SU-DHL-6 (cell line): ENCODE measurements at regions not wholly inside any gene's neighbourhood (a gene's known extent, or its start where the extent isn't known, plus 50 kb on each side); places are given as distances from the start of the nearest gene placed in this dataset.

Experiments used
- EZH2phosphoT487 ChIP-seq: fragments of 200-600 bp; sonication (generic), shearing (Covaris generic); conservative IDR thresholded peaks from 2 replicates; pipeline ENCODE4 v1.6.1; 2018; ENCODE audit warnings: mild to moderate bottlenecking, antibody characterized with exemption, low read length, moderate library complexity, mixed read lengths
- TF ChIP-seq, protein P1 (sequence below): fragments of 200-600 bp; sonication (generic); IDR thresholded peaks from one replicate; pipeline ENCODE4 v1.5.1; 2017; ENCODE audit warnings: antibody characterized with exemption, mild to moderate bottlenecking, low read length, moderate library complexity; ENCODE audit not compliant: insufficient read depth, poor library complexity, severe bottlenecking

- TF ChIP-seq, protein P1, sequence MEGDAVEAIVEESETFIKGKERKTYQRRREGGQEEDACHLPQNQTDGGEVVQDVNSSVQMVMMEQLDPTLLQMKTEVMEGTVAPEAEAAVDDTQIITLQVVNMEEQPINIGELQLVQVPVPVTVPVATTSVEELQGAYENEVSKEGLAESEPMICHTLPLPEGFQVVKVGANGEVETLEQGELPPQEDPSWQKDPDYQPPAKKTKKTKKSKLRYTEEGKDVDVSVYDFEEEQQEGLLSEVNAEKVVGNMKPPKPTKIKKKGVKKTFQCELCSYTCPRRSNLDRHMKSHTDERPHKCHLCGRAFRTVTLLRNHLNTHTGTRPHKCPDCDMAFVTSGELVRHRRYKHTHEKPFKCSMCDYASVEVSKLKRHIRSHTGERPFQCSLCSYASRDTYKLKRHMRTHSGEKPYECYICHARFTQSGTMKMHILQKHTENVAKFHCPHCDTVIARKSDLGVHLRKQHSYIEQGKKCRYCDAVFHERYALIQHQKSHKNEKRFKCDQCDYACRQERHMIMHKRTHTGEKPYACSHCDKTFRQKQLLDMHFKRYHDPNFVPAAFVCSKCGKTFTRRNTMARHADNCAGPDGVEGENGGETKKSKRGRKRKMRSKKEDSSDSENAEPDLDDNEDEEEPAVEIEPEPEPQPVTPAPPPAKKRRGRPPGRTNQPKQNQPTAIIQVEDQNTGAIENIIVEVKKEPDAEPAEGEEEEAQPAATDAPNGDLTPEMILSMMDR = no peak
- no peak for TF ChIP-seq EZH2phosphoT487
These were observed 141.8 kb upstream of the PBX1 start for GRCh38 chr1:164417016-164417704.
